ENCODE measurements at regions not wholly inside any gene's neighbourhood (a gene's known extent, or its start where the extent isn't known, plus 50 kb on each side); places are given as distances from the start of the nearest gene placed in this dataset.
A peak's percentile ranks its signal among the peaks of the same experiment; 100 is the strongest.

- peak; percentile 67 for DNase-seq
Measured at GRCh38 chr10:10830293-10830986, 187.2 kb upstream of the CELF2 start.

- peak; percentile 71 for DNase-seq
Measured at GRCh38 chr10:10831085-10831484, 186.6 kb upstream of the CELF2 start.

GRCh38 chr10:10833955-10834354, 183.7 kb upstream of the CELF2 start:
- no peak for DNase-seq

DNA sequence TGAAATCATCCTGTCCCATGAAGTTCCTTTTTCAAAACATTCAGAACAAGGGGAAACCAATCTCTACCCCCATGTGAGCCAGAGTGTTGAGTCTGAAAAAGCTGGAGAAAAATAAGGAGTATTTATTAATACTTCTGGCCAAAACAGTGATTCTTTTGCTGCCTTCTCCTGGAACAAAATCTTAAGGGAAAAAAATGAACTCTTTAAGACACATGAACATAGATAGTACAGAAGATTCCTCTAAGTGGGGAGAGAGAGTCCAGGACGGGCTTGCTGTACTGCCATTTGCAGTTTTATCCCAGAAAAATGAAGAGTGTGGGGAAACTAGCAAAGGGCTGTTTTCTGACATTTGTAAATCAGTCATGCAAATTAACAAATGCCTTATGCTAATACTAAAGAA, 173.4 kb upstream of the CELF2 start:
- DNase-seq, result no peak

- DNase-seq, result no peak
Measured at GRCh38 chr10:10845185-10845584, 172.5 kb upstream of the CELF2 start.

GRCh38 chr10:10845826-10846503, 171.7 kb upstream of the CELF2 start:
- no peak for DNase-seq

DNA sequence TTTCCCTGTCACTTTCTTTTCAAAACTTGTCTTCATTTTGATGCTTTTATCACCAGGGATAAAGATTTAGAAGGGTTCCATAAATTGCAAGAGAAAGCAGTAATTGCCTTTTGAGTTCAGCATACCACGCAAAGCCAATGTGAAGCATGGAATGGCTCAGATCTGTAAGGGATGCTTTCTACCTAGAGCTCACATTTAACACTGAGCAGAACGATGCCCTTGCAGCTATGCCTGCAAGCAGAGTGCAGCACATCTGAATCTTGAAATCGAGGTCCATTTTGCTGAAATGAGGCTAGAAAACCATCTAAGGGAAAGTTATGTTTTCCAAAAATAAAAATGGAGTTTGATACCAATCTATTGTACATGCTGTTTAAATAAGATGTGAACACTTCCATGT, 171.2 kb upstream of the CELF2 start:
- DNase-seq, result no peak

DNA sequence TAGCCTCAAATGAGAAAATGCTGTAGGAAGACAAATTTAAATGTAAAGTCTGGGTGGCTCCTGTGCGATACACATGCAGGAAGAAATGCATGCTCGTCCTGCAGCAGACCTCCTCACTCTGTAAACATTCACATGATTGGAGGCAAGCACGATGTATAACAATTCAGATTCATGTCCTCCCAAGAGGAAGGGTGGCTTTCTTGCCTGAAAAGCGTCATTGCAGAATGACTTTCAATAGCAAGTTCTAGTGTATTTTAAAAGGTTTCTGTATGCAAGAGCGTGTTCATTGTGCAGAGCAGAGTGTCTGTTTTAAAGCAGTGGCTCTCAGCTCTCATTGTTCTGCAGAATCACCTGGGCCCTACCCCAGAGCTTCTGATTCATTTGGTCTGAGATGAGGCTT, 170.3 kb upstream of the CELF2 start:
- DNase-seq, result no peak

GRCh38 chr10:10848488-10849111, 169.1 kb upstream of the CELF2 start:
- DNase-seq, result no peak

- no peak for DNase-seq
Measured at GRCh38 chr10:10849306-10849705, 168.4 kb upstream of the CELF2 start.

DNA sequence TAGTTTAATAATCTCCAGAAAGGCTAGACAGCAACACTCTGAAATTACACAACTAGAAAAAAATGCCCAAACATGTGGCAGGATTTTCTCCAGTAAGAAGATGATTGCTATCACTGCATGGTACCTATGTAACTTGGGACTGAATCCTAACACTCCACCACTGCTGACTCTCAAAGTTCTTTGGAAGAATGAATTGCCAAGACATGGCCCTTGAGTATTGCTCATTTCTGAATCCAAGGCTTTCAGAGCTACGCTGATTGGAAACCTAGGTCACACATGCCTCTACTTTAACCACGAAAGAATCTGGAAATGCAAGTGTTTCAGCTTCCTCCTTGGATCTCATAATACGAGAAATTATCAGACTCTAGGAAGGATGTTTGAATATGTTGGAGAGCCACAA, 167.5 kb upstream of the CELF2 start:
- no peak for DNase-seq

GRCh38 chr10:10852464-10852863, 165.2 kb upstream of the CELF2 start:
- no peak for DNase-seq

GRCh38 chr10:10853954-10854353, 163.7 kb upstream of the CELF2 start:
- no peak for DNase-seq

DNA sequence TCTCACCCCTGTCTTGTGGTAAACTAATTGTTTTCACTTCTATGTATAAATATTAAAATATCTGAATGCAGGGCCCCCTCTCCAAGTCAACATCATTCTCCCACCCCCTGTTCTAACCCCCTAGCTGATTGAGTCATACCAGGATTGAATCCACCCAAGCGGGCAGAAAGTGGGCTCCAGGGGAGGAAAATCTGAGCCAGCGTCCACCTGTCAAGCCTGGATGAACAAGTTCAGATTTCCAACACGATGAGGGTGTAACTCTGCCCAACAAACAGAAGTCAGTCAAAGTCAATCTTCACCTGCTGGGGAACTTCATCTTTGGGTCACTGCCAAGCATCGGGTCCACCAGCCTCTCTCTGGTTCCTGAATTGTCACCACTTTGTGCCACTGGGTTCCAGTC, 162.9 kb upstream of the CELF2 start:
- DNase-seq, result no peak

GRCh38 chr10:10855151-10855581, 162.5 kb upstream of the CELF2 start:
- DNase-seq, result no peak

DNA sequence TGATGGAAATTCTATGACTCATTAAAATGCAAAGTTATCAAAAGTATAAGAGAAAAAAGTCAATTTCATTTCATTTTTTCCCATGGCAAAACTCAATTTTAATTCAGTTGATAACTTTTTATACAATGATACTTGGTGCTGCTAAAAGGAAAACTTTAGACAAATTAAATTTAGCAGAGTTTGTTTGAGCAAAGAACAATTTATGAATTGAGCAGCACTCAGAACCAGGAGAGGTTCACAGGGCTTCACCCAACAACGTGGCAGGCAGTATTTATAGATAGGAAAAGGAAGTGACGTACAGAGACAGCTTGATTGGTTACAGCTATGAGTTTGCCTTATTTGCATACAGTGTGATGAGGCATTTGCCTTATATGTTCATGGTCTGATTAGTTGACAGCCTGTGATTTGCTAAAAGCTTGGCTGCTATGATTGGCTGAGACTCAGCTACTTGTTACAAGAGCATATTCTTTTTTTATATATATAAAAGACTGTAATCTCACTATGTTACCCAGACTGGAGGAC, 157.2 kb upstream of the CELF2 start:
- no peak for DNase-seq

GRCh38 chr10:10865303-10865702, 152.4 kb upstream of the CELF2 start:
- no peak for DNase-seq

- DNase-seq, result no peak
Measured at GRCh38 chr10:10865913-10866312, 151.8 kb upstream of the CELF2 start.

GRCh38 chr10:10869592-10869991, 148.1 kb upstream of the CELF2 start:
- no peak for DNase-seq

DNA sequence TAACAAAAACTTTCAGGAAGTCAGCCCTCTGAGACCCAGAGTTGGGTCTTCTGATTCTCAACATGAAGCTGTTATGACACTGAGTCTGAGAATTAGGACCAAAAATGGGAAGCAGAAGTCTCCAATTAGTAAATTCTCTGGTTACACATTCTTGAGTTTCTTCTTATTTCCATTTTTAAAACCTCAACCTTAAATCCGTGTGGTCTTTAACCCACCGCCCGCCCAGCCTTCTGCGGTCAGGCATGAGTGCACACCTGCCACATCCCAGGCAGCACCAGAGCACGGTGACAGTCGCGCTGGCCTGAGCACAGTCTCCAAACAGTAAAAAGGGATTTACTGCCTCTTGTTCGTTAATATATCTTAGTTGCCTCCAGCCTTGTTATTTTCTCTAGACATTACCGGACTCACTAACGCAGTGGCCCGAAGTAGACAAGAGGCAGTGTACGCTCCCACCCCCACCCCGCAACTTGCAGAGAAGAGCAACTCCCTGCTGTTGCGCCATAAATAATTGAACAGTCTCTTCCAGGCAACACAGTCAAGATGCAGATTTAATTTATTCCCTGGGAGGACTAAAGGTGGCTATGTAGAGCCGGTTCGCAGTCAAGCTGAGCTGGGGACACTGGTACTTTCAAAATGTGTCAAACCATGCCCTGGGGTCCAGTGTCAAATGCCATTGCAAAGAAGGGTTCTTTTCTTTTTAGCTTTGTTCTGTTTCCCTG, 147.0 kb upstream of the CELF2 start:
- DNase-seq, result no peak

GRCh38 chr10:10871352-10871751, 146.3 kb upstream of the CELF2 start:
- no peak for DNase-seq

GRCh38 chr10:10872035-10872673, 145.5 kb upstream of the CELF2 start:
- DNase-seq, result peak; percentile 93

GRCh38 chr10:10872764-10873163, 144.9 kb upstream of the CELF2 start:
- no peak for DNase-seq

Measured in amniotic stem cell (primary cell).